Stomach (tissue), 8 donors: ENCODE measurements at regions not wholly inside any gene's neighbourhood (a gene's known extent, or its start where the extent isn't known, plus 50 kb on each side); places are given as distances from the start of the nearest gene placed in this dataset.

Experiments used
- DNase-seq, 2 donors: peaks; one replicate each; pipeline versions ENCODE4 v3.0.0 to v3.0.0-alpha.2; 2013 to 2019
- H3K27ac ChIP-seq, 5 donors: fragments of 200-600 bp in 4 of 5; sonication (generic) in 4 of 5; one replicate each; pipeline ENCODE4 v1.5.1; 2013 to 2019; ENCODE audit warnings: mild to moderate bottlenecking in 1 of 5, moderate library complexity in 1 of 5
- H3K27me3 ChIP-seq, 3 donors: fragments of 200-600 bp; sonication (generic); one replicate each; pipeline ENCODE4 v1.5.1; 2017 to 2019; ENCODE audit warnings: mixed run types in 1 of 3
- H3K36me3 ChIP-seq, 4 donors: fragments of 200-600 bp; sonication (generic); 1 replicate in 3 of 4; 2 replicates in 1 of 4; pipeline ENCODE4 v1.5.1; 2016 to 2019
- H3K4me1 ChIP-seq, 4 donors: fragments of 200-600 bp; sonication (generic); one replicate each; pipeline ENCODE4 v1.5.1; 2016 to 2019
- H3K4me3 ChIP-seq, 4 donors: fragments of 200-600 bp; sonication (generic) in 3 of 4; one replicate each; pipeline ENCODE4 v1.5.1; 2016 to 2019; ENCODE audit warnings: mild to moderate bottlenecking in 1 of 4
- H3K9me3 ChIP-seq, 4 donors: fragments of 200-600 bp; sonication (generic); one replicate each; pipeline ENCODE4 v1.5.1; 2016 to 2019
- CTCF ChIP-seq, 7 experiments: fragments of 450-650 bp in 4 of 7; fragments of 200-600 bp in 3 of 7; sonication (generic) in 3 of 7; IDR thresholded peaks; one replicate each; pipeline ENCODE4 v1.5.1; 2016 to 2019; ENCODE audit warnings: antibody characterized with exemption in 7 of 7, control low read depth in 2 of 7, mild to moderate bottlenecking in 1 of 7
- EP300 ChIP-seq: sonication (generic); formaldehyde crosslinking; IDR thresholded peaks from one replicate; pipeline ENCODE4 v1.6.1; 2017; ENCODE audit warnings: antibody characterized with exemption
- POLR2A ChIP-seq, 4 donors: fragments of 450-650 bp; IDR thresholded peaks; one replicate each; pipeline ENCODE4 v1.6.1; 2016; ENCODE audit warnings: antibody characterized with exemption in 4 of 4, control low read depth in 2 of 4, mild to moderate bottlenecking in 1 of 4, moderate library complexity in 1 of 4
- POLR2AphosphoS5 ChIP-seq, 3 donors: sonication (generic); formaldehyde crosslinking; IDR thresholded peaks; one replicate each; pipeline ENCODE4 v1.6.1; 2016; ENCODE audit warnings: antibody characterized with exemption in 3 of 3
- WGBS, 5 donors: extraction: QIAGEN DNeasy Blood & Tissue Kit in 3 of 5; methylation state at CpG; one replicate each; pipeline versions ENCODE4 v1.1.5 to v1.1.7; 2013 to 2018; 5-methylcytosine and 5-hydroxymethylcytosine counted together
- intact Hi-C: fragments of 100-400 bp; cut with DNase I; formaldehyde crosslinking; loops from one replicate; pipeline ENCODE4 v1.15.1; 2023; ENCODE audit warnings: low total_unique reads
- donor health status: healthy with polysubstance abuse.
- donor health status: Bipolar disorder and iron deficiency.
- donor health status: healthy.

GRCh38 chr2:12828980-12829379, 112.2 kb downstream of the TRIB2 start:
- peaks cover 0 to 13% (median 7%) of the 10 kb centered on the region in 4 donors for H3K4me1 ChIP-seq
- H3K4me3 ChIP-seq: no peak overlapping the region
- H3K36me3 ChIP-seq: no peaks in the 10 kb centered on the region
- WGBS, 5 donors: 87 to 95% (median 88%) methylated on average over 8 of the region's 8 CpGs
- no peak overlapping the region for H3K27ac ChIP-seq
- intact Hi-C loops: no loop called here
- TF ChIP-seq POLR2A (IDR thresholded peaks at IDR 0.05): no peak
- TF ChIP-seq CTCF (IDR thresholded peaks at IDR 0.05): no peak
- TF ChIP-seq EP300: no peak
- TF ChIP-seq POLR2AphosphoS5 (IDR thresholded peaks at IDR 0.05): no peak
- H3K9me3 ChIP-seq: no peaks in the 10 kb centered on the region
- no peak for DNase-seq
- H3K27me3 ChIP-seq: no peaks in the 10 kb centered on the region

- no peaks in the 10 kb centered on the region for H3K9me3 ChIP-seq
- TF ChIP-seq CTCF (IDR thresholded peaks at IDR 0.05) (no peak), POLR2AphosphoS5 (IDR thresholded peaks at IDR 0.05) (no peak), EP300 (no peak), POLR2A (IDR thresholded peaks at IDR 0.05) (no peak)
- H3K4me1 ChIP-seq: no peaks in the 10 kb centered on the region
- intact Hi-C loops: no loop called here
- DNase-seq: no peak
- H3K36me3 ChIP-seq: no peaks in the 10 kb centered on the region
- no peaks in the 10 kb centered on the region for H3K27me3 ChIP-seq
- 84 to 93% (median 92%) methylated on average over 1 of the region's 1 CpG for WGBS, 5 donors
- no peak overlapping the region for H3K4me3 ChIP-seq
- no peak overlapping the region for H3K27ac ChIP-seq
Observed at GRCh38 chr2:12831016-12831415, 114.3 kb downstream of the TRIB2 start.

- H3K4me1 ChIP-seq: no peaks in the 10 kb centered on the region
- no peak for DNase-seq
- TF ChIP-seq POLR2A (IDR thresholded peaks at IDR 0.05): no peak
- TF ChIP-seq CTCF (IDR thresholded peaks at IDR 0.05): no peak
- TF ChIP-seq POLR2AphosphoS5 (IDR thresholded peaks at IDR 0.05): no peak
- no peak for TF ChIP-seq EP300
- intact Hi-C loops: no loop called here
- no peak overlapping the region for H3K4me3 ChIP-seq
- H3K36me3 ChIP-seq: no peaks in the 10 kb centered on the region
- WGBS, 5 donors: 82 to 90% (median 84%) methylated on average over 3 of the region's 3 CpGs
- no peak overlapping the region for H3K27ac ChIP-seq
- H3K9me3 ChIP-seq: no peaks in the 10 kb centered on the region
- H3K27me3 ChIP-seq: no peaks in the 10 kb centered on the region
Observed at GRCh38 chr2:12834239-12834638, 117.5 kb downstream of the TRIB2 start.

DNA sequence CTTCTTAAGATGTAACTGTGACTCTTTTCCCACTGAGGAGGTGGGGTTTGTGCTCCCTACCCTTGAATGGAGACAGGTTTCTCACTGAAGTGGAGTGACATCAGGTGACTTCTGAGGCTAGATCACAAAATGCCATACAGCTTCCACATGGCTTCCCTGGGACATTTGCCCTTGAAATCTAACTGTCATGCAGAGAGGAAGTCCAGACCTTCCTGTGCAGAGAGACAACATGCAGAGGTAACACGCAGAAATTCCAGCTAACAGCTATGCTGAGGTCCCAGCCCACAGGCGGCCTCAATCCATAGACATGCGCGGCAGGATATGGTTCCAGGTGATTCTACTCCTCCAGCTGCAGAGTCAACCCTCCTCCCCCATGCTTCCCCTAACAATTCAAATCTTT, 119.0 kb downstream of the TRIB2 start:
- DNase-seq: peak in 1 of 2 donors; percentile 26
- 74 to 87% (median 81%) methylated on average over 4 of the region's 4 CpGs for WGBS, 5 donors
- H3K27ac ChIP-seq: no peak overlapping the region

More for the DNA sequence above, 119.0 kb downstream of the TRIB2 start:
- intact Hi-C loops: no loop called here
- Histone ChIP-seq H3K4me1 (no peaks in the 10 kb centered on the region), H3K36me3 (no peaks in the 10 kb centered on the region), H3K9me3 (no peaks in the 10 kb centered on the region), H3K27me3 (no peaks in the 10 kb centered on the region), H3K4me3 (no peak overlapping the region)
- TF ChIP-seq POLR2A (IDR thresholded peaks at IDR 0.05) (no peak), EP300 (no peak), CTCF (IDR thresholded peaks at IDR 0.05) (no peak), POLR2AphosphoS5 (IDR thresholded peaks at IDR 0.05) (no peak)
